Loucy (cell line): ENCODE measurements at regions not wholly inside any gene's neighbourhood (a gene's known extent, or its start where the extent isn't known, plus 50 kb on each side); places are given as distances from the start of the nearest gene placed in this dataset.

Experiments
- EZH2phosphoT487 ChIP-seq: fragments of 200-600 bp; IDR thresholded peaks from 2 replicates; pipeline ENCODE4 v1.6.1; 2018; ENCODE audit warnings: antibody characterized with exemption, mild to moderate bottlenecking, moderate library complexity, borderline replicate concordance
- TF ChIP-seq, protein P1 (sequence below): fragments of 200-600 bp; sonication (generic); conservative IDR thresholded peaks from 2 replicates; pipeline ENCODE4 v1.5.1; 2014; ENCODE audit warnings: mild to moderate bottlenecking, antibody characterized with exemption, low read length

GRCh38 chr7:391961-392524 is 102.1 kb downstream of the FOXL3 start:
- no peak for TF ChIP-seq EZH2phosphoT487
- TF ChIP-seq, protein P1, sequence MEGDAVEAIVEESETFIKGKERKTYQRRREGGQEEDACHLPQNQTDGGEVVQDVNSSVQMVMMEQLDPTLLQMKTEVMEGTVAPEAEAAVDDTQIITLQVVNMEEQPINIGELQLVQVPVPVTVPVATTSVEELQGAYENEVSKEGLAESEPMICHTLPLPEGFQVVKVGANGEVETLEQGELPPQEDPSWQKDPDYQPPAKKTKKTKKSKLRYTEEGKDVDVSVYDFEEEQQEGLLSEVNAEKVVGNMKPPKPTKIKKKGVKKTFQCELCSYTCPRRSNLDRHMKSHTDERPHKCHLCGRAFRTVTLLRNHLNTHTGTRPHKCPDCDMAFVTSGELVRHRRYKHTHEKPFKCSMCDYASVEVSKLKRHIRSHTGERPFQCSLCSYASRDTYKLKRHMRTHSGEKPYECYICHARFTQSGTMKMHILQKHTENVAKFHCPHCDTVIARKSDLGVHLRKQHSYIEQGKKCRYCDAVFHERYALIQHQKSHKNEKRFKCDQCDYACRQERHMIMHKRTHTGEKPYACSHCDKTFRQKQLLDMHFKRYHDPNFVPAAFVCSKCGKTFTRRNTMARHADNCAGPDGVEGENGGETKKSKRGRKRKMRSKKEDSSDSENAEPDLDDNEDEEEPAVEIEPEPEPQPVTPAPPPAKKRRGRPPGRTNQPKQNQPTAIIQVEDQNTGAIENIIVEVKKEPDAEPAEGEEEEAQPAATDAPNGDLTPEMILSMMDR: no peak
